ENCODE measurements at regions not wholly inside any gene's neighbourhood (a gene's known extent, or its start where the extent isn't known, plus 50 kb on each side); places are given as distances from the start of the nearest gene placed in this dataset.
"Not testable (repeated sequence)": the region's sequence is repeated elsewhere in the genome, so short reads cannot be mapped to it uniquely, and the experiment has no call there.

- Histone ChIP-seq H3K4me3 (no peak overlapping the region), H3K27ac (replicated peaks) (no peak overlapping the region), H3K27me3 (ENCODE audit: low read depth) (no peaks in the 10 kb centered on the region), H3K9me3 (replicated peaks) (peaks cover 16% of the 10 kb centered on the region), H3K4me1 (no peaks in the 10 kb centered on the region), H3K36me3 (no peaks in the 10 kb centered on the region)
- DNase-seq: no peak
- intact Hi-C loops (cut with micrococcal nuclease): no loop called here
- TF ChIP-seq, protein P1, sequence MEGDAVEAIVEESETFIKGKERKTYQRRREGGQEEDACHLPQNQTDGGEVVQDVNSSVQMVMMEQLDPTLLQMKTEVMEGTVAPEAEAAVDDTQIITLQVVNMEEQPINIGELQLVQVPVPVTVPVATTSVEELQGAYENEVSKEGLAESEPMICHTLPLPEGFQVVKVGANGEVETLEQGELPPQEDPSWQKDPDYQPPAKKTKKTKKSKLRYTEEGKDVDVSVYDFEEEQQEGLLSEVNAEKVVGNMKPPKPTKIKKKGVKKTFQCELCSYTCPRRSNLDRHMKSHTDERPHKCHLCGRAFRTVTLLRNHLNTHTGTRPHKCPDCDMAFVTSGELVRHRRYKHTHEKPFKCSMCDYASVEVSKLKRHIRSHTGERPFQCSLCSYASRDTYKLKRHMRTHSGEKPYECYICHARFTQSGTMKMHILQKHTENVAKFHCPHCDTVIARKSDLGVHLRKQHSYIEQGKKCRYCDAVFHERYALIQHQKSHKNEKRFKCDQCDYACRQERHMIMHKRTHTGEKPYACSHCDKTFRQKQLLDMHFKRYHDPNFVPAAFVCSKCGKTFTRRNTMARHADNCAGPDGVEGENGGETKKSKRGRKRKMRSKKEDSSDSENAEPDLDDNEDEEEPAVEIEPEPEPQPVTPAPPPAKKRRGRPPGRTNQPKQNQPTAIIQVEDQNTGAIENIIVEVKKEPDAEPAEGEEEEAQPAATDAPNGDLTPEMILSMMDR (IDR thresholded peaks at IDR 0.05; ENCODE audit: borderline replicate concordance): no peak
Observed at GRCh38 chr11:38842991-38843390, 2245.0 kb upstream of the RAG2 start.

- no peak for DNase-seq
- Histone ChIP-seq H3K4me3 (no peak overlapping the region), H3K27me3 (ENCODE audit: low read depth) (no peaks in the 10 kb centered on the region), H3K9me3 (replicated peaks) (peaks cover 8% of the 10 kb centered on the region), H3K36me3 (no peaks in the 10 kb centered on the region), H3K4me1 (no peaks in the 10 kb centered on the region), H3K27ac (replicated peaks) (no peak overlapping the region)
- intact Hi-C loops (cut with micrococcal nuclease): no loop called here
- TF ChIP-seq, protein P1 (IDR thresholded peaks at IDR 0.05; ENCODE audit: borderline replicate concordance): no peak
Observed at GRCh38 chr11:38839071-38839470, 2241.0 kb upstream of the RAG2 start.

- intact Hi-C loops (cut with micrococcal nuclease): no loop called here
- H3K36me3 ChIP-seq: no peaks in the 10 kb centered on the region
- no peak for DNase-seq
- H3K4me3 ChIP-seq: no peak overlapping the region
- no peaks in the 10 kb centered on the region for H3K27me3 ChIP-seq (ENCODE audit: low read depth)
- TF ChIP-seq, protein P1 (IDR thresholded peaks at IDR 0.05; ENCODE audit: borderline replicate concordance): no peak
- no peaks in the 10 kb centered on the region for H3K4me1 ChIP-seq
- H3K27ac ChIP-seq (replicated peaks): no peak overlapping the region
- H3K9me3 ChIP-seq (replicated peaks): peaks cover 8% of the 10 kb centered on the region
Observed at GRCh38 chr11:38835966-38836365, 2237.9 kb upstream of the RAG2 start.

DNA sequence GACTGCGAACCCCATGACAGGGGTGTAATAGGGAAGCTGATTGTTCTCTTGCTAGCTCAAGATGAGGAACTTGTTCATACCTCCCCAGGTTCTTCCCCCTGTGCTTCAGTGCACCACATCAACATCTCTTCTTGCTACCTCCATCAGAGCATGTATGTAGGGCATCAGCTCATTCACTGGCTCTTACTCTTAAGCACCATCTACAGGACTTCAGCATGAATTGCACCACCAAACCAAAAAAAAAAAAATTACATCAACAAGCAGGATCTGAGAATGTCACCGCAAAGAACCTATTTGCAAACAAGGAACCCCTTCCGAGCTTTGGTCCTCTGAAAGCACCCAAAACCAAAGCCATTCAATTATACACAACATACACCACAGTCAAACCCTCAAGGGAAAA, 2226.5 kb upstream of the RAG2 start:
- DNase-seq: no peak
- no peaks in the 10 kb centered on the region for H3K4me1 ChIP-seq
- no peak overlapping the region for H3K4me3 ChIP-seq
- H3K27ac ChIP-seq (replicated peaks): no peak overlapping the region
- H3K36me3 ChIP-seq: no peaks in the 10 kb centered on the region
- intact Hi-C loops (cut with micrococcal nuclease): no loop called here
- no peaks in the 10 kb centered on the region for H3K27me3 ChIP-seq (ENCODE audit: low read depth)
- peaks cover 59% of the 10 kb centered on the region for H3K9me3 ChIP-seq (replicated peaks)
- TF ChIP-seq, protein P1 (IDR thresholded peaks at IDR 0.05; ENCODE audit: borderline replicate concordance): no peak

- intact Hi-C loops (cut with micrococcal nuclease); DNase-seq; H3K36me3 ChIP-seq; H3K27ac ChIP-seq (replicated peaks); H3K27me3 ChIP-seq (ENCODE audit: low read depth); H3K4me3 ChIP-seq; H3K4me1 ChIP-seq: not testable (repeated sequence)
- H3K9me3 ChIP-seq (replicated peaks): peaks cover 31% of the 10 kb centered on the region
Observed at GRCh38 chr11:38821786-38822185, 2223.8 kb upstream of the RAG2 start.

- H3K36me3 ChIP-seq: no peaks in the 10 kb centered on the region
- no peak overlapping the region for H3K4me3 ChIP-seq
- H3K4me1 ChIP-seq: no peaks in the 10 kb centered on the region
- TF ChIP-seq, protein P1 (IDR thresholded peaks at IDR 0.05; ENCODE audit: borderline replicate concordance): no peak
- H3K27me3 ChIP-seq (ENCODE audit: low read depth): no peaks in the 10 kb centered on the region
- DNase-seq: no peak
- no peak overlapping the region for H3K27ac ChIP-seq (replicated peaks)
- H3K9me3 ChIP-seq (replicated peaks): peaks cover 13% of the 10 kb centered on the region
- intact Hi-C loops (cut with micrococcal nuclease): no loop called here
Observed at GRCh38 chr11:38819981-38820380, 2221.9 kb upstream of the RAG2 start.

Measured in left ventricle myocardium inferior (tissue), 1 donor.